GM21360 (cell line): ENCODE measurements at regions not wholly inside any gene's neighbourhood (a gene's known extent, or its start where the extent isn't known, plus 50 kb on each side); places are given as distances from the start of the nearest gene placed in this dataset.
"Not testable (repeated sequence)": the region's sequence is repeated elsewhere in the genome, so short reads cannot be mapped to it uniquely, and the experiment has no call there.

Source experiments
- ATAC-seq: cut with Tn5 transposase; IDR thresholded peaks from one replicate; pipeline ENCODE4 v1.9.1; 2021; ENCODE audit warnings: mild to moderate bottlenecking, moderate library complexity; ENCODE audit not compliant: unreplicated experiment

DNA sequence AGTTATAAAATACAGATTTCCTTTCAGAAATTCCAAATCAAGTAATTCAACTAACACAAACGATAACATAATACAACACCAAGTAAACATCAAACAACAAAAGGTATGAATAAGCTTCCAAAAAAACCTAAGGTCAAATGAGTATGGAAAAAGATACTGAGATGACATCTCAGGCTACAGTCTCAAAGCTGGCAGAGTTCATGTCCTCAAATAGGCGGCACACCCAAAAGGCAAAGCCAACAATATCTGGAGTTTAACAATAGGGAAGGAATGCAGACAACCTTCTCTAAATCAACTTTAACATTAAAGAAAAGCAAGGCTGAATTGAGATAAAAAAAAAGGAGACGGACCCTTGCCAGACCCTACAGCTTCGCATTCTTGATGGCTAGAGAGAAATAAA lies 346.6 kb downstream of the RSL24D1 start:
- ATAC-seq, result no peak

DNA sequence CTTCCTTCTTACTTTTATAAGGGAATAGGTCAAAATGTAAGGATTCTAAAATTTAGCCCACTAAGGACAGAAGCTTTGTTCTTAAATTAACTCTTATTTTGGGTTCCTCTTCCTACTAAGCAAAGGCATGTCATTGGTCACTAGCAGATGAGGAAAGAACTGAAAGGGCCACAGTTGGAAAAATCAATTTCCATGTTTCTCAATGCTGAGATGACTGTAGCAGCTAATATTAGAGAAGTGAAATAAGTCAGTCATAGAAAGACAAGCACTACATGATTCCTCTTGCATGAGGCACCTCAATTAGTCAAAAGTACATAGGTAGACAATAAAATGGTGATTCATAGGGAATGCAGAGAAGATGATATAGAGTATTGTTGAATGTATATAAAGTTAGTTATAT lies 353.7 kb downstream of the RSL24D1 start:
- no peak for ATAC-seq

DNA sequence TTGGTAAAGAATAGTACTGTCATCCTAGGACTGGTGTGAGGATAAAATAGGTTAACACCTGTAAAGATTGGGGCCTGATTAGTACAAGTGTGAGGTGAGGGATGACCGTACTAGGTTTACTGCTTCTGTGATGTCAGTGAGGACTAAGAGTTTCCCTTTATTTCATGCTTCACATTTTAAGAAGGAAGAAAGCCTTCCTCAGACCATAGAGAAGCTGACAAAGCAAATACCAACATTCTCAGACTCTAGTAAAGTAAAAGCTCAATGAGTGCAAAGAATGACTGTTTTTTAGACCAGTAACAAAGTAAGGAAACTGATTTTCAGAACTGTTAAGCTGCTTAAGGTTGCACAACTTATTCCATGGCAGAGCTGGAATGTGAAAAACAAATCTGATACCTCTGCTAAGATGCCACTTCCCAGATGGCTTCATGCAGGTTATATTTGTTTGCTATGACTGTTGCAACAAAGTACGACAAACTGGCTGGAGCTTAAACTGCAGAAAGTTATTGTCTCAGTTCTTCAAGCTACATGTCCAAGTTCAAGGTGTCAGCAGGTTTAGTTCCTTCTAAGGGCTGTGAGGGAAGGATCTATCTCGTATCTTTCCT lies 354.9 kb downstream of the RSL24D1 start:
- ATAC-seq, result no peak

DNA sequence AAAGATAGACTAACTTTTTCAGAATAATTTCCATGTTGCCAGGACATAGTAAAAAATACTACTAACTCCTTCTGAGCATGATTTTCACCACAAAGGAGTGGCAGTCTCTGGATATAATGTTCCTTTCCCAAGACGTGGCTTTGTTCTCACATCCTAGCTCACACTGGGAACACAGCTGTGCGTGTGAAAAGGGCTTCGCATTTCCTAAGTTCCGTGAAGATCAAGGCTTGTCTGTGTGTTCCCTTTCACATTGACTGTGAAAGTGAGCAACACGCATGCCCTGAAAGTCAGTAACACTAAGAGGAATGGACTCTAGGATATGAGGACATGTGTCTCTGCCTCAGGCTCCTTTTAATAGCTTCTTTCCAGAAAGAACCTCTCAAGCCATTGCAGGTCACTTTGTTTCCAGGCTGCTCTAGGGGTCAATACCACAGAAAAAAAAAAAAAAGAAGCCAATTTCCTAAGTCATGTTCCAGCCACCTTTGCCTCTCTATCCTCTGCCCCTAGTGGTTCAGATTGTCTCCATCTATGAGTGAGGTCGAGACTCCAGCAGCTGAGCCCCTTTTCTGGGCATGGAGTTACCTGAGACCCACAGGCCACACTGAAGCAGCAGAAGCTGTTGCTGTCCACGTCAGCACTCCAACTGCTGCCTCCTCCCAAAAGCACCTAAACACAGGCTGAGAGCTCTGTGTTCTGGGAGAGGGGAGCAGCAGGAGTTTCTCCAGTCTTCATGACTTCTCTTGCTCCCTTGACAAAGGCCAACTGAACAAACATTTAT lies 355.9 kb downstream of the RSL24D1 start:
- ATAC-seq, result no peak

DNA sequence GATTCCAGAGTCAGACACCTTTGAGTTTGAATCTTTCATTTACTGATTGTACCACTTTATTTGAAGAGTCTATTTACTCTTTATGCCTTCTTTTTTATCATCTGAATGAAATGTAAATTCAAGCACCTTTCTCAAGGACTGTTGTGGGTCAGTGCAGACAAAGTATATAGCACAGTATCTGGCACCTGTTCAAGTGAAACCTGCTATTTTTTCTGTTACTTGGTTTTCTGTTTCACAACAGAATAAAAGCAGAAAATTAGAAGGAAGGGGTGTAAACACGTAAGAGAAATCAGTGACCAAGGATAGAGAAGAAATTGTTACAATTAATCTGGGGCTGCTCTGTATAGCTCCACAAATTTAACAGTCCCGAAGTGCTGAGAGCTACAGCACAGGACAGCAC lies 357.4 kb downstream of the RSL24D1 start:
- no peak for ATAC-seq

DNA sequence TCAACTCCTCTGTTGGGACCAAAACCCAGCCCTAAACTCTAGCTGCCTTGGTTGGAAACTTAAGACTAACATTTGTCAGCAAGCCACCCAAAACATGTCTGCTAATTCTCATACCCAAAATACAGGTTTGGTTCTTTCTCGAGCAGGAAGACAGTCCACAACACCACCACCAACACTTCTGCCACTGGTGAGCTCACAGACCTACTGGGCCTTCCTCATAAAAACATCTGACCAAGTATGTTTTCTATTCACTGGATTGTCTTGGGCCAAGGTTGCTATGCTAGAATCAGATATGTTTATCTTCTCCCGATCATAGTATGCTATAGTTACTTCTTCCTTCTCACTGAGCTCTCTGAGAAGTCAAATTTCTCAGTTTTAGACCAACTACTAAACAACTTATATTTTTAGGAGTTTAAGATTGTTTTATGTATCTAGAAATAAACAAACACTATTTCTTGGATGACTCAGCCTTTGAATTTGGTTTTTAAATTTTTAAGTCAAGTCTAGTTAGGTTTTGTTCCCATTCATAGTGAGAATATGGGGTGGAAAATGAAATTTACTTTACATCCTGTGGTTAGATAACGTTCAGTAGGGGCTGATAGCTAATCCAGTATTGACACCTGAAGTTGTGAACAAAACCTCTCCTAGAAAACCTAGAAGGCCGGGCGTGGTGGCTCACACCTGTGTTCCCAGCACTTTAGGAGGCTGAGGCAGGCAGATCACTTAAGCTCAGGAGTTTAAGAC lies 360.5 kb downstream of the RSL24D1 start:
- ATAC-seq, result no peak

DNA sequence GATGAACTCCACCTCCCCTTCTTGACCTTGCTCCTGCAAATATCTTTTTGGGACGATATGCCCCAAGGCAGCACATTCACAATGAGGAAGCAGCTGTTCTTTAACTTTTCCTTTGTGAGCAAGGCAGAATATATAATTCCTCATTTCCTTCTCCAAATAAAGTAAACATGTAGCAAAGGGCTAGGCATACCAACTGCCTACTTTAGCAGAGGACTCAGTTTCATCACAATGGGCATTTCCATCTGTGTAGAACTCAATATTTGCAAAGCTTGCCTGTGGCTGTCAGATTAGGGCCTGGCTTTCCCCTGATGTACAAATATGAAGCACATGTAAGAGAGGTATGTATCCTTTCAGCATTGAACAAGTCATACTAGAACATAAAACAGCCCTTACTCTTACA lies 366.9 kb downstream of the RSL24D1 start:
- ATAC-seq, result no peak

DNA sequence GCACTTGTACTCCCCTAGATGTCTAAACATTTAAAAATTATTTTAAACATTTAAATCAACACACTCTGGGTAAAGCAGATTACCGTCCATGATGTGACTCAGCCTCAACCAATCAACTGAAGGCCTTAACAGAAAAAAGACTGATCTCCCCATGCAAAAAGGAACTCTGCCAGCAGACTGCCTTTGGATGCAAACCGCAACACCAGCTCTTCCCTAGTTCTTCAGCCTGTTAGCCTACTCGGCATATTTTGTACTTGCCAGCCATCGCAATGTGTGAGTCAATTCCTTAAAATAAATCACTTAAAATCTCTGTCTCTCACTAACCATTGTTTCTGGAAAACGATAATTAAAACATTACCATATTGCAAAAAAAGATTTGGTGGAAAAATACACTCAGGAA lies 375.9 kb downstream of the RSL24D1 start:
- ATAC-seq, result no peak

DNA sequence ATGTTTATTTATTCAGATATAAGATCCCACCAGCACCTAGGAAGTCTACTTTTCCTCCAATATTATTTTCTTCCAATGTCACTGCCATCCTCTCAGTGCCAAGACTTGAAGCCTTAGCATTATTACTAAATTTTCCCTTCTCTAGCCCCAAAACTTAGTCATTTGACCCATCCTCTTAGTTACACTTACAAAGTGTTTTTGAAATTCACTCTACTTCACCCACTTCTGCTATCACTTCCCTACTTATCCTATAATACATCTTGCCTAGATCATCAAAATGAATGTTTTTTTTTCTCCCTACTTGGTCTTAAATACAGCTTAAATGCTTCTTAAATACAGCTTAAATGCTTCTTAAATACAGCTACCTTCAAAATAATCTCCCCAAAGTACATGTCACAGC lies 376.6 kb downstream of the RSL24D1 start:
- ATAC-seq, result no peak

DNA sequence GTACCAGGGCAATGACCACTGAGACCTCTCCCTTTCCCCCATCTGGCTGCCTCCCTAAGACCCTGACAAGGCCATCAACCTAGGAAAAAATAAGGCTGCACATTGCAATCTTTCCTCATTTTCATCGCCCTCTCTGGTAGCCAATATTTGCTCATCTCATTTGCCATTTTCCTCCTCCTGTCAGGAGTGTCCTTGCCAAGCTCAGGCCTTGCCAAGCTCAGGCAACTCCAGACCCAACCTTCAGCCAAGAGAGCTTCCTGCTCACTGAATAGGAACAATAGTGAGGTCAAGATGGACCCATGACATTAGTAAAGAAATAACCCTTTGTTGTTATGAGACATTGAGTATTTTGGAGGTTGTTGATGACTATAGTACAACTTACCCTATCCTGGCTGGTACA lies 380.3 kb downstream of the RSL24D1 start:
- ATAC-seq, result no peak

DNA sequence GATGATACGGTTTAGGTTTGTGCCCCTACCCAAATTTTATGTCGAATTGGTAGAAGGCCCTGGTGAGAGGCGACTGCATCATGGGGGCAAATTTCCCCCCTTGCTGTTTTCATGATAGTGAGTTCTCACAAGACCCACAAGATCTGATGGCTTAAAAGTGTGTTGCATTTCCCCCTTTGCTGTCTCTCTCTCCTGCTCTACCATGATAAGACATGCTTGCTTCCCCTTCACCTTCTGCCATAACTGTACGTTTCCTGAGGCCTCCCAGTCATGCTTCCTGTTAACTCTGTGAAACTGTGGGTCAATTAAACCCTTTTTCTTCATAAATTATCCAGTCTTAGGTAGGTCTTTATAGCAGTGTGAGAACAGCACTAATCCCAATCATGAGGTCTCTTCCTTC lies 381.2 kb downstream of the RSL24D1 start:
- ATAC-seq, result no peak

DNA sequence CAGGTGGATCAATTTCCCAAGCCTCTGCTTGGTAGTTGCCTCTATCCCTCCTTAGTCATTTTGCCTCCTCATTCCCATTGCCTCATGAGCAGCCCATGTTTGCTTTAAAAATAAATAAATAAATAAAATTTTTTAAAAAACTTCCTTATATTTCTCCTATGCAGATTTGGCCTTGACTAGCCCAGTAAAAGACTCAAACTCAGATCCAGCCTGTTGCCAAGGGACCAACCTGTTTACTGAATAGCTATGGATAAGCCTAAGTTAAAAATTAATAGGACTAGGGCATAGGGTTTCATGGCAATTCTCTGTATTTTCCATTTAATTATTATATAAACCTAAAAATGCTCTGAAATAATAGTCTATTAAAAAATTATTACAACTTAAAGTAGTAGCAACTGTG lies 384.4 kb downstream of the RSL24D1 start:
- no peak for ATAC-seq

DNA sequence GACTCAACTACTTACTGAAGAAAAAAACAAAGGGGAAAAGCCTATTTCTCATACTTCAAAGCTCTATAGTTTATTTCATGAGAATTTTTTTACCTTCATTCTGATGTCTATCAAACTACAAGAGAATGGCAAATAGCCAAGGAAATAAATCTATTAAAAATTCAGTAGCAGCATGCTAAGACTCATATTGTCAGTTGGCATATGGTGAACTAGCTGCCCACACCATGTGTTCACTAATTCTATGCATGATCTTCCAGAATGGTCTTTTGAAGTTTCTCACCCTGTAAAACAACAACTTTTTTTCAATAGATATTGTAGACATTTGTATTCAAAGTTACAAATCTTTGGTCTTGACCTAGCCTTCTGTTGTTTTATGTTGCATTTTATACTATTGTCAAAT lies 386.2 kb downstream of the RSL24D1 start:
- ATAC-seq, result no peak

DNA sequence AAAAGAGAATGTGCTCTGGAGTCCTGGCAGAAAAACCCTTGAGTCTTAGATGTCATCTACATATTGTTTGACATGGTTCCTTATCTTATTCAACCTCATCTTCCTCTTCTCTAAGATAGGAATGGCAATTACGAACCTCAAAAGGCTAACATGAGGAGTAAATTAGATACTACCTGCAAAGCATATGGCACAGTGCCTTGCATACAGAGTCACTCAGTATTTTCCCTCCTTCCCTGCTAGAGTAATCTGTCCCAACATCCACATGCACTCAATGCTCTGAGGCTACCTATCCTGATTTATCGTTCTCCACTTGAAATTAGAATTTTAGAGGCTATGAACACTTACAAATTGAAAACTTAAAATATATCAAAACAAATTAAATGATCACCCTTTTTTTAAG lies 386.7 kb downstream of the RSL24D1 start:
- no peak for ATAC-seq

DNA sequence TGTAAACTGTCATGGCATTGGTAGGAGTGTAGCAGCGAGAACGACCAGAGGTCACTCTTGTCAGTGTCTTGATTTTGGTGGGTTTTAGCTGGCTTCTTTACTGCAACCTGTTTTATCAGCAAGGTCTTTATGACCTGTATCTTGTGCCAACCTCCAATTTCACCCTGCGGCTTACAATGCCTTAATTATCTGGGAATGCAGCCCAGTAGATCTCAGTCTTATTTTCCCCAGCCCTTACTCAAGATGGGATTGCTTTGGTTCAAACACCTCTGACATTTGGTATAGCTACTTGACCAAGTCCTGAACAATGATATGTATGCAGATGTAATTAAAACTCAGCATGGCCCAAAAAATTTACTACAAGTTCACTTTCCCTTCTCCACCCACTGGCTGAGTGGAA lies 388.4 kb downstream of the RSL24D1 start:
- no peak for ATAC-seq

DNA sequence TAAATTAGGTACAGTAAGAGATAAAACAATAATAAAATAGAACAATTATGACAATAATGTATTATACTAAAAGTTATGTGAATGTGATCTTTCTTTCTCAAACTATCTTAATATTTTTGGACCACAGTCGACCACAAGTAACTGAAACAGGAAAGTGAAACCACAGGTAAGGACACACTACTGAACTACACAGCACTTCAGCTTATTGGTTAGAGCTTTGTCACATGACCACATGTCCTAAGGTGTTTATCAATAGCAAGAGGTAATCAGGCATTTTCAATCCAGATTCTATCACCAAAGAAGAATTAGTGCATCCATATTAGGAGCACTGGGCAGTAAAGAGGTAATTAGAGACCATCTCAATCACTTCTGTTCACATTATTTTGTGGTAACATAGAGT lies 392.8 kb downstream of the RSL24D1 start:
- ATAC-seq, result no peak

DNA sequence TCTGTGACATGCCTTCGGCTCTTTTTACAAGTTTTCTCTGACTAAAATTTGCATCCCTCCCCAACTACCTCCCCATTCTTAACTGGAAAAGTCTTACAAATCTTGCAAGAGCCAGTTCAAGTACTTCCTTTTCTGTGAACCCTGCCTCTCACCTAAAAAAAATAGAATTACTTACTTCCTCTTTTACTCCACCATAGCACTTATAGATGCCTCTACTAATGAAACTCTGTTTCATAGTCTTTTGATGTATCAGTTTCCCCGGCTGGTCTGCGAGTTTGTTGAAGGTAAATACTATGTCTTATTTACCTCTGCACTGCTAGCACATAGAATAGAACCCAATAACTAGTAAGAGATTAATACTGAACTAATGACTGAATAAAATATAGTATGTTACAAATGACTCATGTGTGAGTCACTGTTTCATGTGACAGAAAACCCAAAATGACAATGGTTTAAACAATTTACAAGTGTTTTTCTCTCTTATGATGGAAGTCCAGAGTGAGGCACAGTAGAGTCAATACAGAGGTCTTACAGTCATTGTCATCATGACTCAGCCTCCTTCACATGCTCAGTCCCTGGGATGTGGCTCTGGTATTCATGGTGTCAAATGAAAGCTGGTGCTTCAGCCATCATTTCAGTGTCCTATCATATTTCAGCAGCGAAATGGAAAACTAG lies 393.5 kb downstream of the RSL24D1 start:
- ATAC-seq, result peak; percentile 70

DNA sequence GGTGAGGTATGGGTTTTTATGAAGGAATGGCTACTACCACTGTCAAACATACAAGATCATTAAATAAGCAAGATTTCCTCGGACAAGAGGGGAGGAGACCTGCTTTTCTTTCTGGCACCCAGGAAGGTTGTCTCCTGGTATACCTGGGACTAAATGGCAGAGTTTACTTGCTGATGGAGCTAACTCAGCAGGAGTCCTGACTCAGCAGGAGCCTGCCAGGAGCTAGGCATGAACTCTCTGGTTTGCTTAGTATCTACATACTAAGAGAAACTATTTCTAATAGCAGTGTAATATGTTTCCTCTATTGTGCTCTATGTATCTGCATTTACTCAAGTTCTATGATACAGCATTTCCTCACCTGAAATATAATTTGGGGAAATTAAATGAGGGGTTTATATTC lies 404.2 kb downstream of the RSL24D1 start:
- ATAC-seq, result no peak

DNA sequence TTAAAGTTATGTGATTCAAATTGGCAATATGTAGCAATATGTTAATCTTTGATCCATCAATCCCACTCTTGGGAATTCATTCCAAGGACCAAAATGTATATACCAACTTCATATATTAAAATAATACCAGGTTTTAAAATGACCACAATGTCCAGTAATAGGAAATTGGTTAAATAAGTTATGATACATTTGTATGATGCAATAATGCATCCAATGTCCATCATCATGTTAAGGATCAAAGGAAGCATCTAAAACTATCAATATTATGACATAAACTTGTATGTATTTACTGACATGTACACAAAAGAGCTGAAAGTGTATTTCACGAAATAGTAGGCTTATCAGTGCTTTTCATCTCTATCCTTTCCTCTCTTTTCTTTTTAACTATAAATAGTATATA lies 406.0 kb downstream of the RSL24D1 start:
- ATAC-seq, result no peak

DNA sequence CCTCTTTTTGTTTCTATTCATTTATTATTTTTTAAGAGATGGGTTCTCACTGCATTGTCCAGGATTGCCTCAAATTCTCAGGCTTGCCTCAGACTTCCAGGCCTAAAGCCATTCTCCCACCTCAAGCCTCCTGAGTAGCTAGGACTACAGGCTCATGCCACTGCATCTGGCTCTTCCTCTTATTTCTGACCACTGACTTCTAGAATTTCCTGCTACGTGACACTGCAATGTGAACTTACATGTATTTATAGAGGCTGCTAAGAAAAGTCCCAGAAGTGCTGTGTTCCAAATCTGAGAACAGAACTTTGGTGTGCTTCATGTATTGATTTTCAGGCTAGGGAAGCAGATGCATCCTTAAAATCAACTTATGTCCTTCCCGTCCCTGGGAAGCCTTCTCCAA lies 407.4 kb downstream of the RSL24D1 start:
- no peak for ATAC-seq

DNA sequence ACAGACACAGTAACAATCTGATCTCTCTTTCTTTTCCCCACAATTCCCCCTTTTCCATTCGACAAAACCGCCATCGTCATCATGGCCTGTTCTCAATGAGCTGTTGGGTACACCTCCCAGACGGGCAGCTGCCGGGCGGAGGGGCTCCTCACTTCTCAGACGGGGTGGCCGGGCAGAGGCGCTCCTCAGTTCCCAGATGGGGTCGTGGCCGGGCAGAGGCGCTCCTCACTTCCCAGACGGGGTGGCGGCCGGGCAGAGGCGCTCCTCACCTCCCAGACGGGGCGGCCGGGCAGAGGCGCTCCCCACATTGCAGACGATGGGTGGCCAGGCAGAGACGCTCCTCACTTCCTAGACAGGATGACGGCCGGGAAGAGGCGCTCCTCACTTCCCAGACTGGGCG lies 415.5 kb downstream of the RSL24D1 start:
- not testable (repeated sequence) for ATAC-seq

DNA sequence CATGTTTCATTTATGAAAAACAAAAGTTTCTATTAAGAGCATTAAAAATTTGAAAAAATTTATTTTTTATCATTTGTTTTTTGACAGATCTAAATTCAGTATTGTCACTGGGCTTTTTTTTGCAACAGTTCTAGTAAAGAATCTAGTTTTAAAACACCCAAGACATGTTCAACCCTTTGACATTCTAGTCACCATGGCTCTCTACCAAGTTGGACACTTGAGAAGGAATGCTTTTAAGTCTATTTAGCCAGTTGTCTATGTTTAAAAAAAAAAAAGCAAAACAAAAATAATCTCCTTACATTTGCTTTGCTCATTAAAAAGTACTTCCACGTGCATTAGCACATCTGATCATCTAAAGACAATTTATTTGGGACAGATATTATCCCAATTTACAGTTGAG lies 417.5 kb downstream of the RSL24D1 start:
- ATAC-seq, result no peak
